Tibial nerve (tissue), 4 donors: ENCODE measurements at regions not wholly inside any gene's neighbourhood (a gene's known extent, or its start where the extent isn't known, plus 50 kb on each side); places are given as distances from the start of the nearest gene placed in this dataset.

Experiments used
- CTCF ChIP-seq, 5 experiments: fragments of 200-600 bp in 3 of 5; fragments of 450-650 bp in 2 of 5; sonication (generic) in 3 of 5; IDR thresholded peaks; one replicate each; pipeline ENCODE4 v1.5.1; 2016 to 2019; ENCODE audit warnings: antibody characterized with exemption in 5 of 5, mild to moderate bottlenecking in 3 of 5, moderate library complexity in 2 of 5
- EP300 ChIP-seq, 2 donors: sonication (generic); formaldehyde crosslinking; IDR thresholded peaks; one replicate each; pipeline ENCODE4 v1.6.1; 2017; ENCODE audit warnings: antibody characterized with exemption in 2 of 2, mild to moderate bottlenecking in 1 of 2
- POLR2A ChIP-seq, 2 donors: fragments of 450-650 bp; IDR thresholded peaks; one replicate each; pipeline ENCODE4 v1.6.1; 2017; ENCODE audit warnings: antibody characterized with exemption in 2 of 2, mild to moderate bottlenecking in 2 of 2, moderate library complexity in 2 of 2

GRCh38 chr13:90630716-90631115 is 716.8 kb upstream of the MIR17HG start:
- TF ChIP-seq POLR2A (IDR thresholded peaks at IDR 0.05) (no peak), CTCF (IDR thresholded peaks at IDR 0.05) (no peak), EP300 (IDR thresholded peaks at IDR 0.05) (no peak)
